NOMO-1 treated with DMSO at 0.1 percent for 48 hours (cell line): ENCODE measurements at regions not wholly inside any gene's neighbourhood (a gene's known extent, or its start where the extent isn't known, plus 50 kb on each side); places are given as distances from the start of the nearest gene placed in this dataset.
A peak's percentile ranks its signal among the peaks of the same experiment; 100 is the strongest.
"Not testable (repeated sequence)": the region's sequence is repeated elsewhere in the genome, so short reads cannot be mapped to it uniquely, and the experiment has no call there.

Source experiments
- DNase-seq: peaks from one replicate; lab custom pipeline; 2025; ENCODE audit not compliant: unreplicated experiment; lab: John Stamatoyannopoulos, UW

DNA sequence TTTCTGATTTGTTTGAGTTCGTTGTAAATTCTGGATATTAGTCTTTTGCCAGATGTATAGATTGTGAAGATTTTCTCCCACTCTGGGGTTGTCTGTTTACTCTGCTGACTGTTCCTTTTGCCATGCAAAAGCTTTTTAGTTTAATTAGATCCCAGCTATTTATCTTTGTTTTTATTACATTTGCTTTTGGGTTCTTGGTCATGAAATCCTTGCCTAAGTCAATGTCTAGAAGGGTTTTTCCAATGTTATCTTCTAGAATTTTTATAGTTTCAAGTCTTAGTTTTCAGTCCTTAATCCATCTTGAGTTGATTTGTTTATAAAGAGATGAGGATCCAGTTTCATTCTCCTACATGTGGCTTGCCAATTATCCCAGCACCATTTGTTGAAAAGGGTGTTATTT, 68.7 kb upstream of the ZPLD1 start:
- DNase-seq, result not testable (repeated sequence)

GRCh38 chr3:102374863-102375634, 59.8 kb upstream of the ZPLD1 start:
- peak; percentile 54 for DNase-seq

GRCh38 chr3:102378216-102378615, 56.6 kb upstream of the ZPLD1 start:
- DNase-seq, result no peak

DNA sequence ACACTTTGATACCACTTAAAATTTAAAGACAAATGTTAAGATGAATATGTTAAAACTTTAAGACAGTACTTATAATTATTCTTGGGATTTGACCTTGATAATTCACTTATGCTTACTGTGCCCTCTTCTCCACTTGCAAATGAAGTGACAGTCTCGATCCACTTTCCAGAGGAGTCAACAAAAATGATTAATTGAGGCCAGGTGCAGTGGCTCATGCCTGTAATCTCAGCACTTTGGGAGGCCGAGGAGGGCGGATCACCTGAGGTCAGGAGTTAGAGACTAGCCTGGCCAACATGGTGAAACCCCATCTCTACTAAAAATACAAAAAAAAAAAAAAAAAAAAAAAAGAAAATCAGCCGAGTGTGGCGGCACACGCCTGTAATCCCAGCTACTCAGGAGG, 52.6 kb upstream of the ZPLD1 start:
- DNase-seq, result not testable (repeated sequence)
